ENCODE measurements at regions not wholly inside any gene's neighbourhood (a gene's known extent, or its start where the extent isn't known, plus 50 kb on each side); places are given as distances from the start of the nearest gene placed in this dataset.

DNA sequence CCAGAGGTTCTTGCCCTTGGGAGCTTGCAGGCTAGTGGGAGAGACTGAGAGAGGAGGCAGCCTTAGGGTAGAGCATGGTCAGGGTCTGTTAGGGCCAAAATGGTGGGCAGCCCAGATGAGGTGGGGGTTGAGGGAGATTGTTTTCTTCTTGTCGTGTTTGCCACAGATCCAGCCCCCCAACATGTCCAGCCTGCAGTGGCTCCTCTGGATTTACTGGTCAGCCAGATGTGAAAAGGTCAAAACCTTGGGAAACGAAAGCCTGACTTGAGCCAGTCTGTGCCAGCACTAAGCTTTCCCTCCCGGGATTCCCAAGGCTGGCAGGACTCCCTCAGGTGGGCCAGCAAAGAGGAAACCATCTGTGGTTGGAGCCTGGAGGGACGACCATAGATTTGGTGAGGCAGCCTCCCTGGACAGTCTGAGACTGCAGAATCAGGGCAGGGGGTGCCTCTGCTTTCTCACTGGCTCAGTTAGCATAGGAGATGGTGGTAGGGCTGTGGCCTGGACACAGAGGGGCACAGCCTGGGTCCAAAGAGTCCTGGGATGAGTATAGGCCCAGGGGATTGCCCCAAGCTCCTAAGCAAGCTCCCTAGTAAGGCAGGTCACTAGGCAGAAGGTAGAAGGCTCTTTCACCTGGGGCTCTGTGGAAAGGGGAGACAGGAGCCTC lies 51.2 kb upstream of the PRR23C start:
- peaks cover 0 to 18% (median 4%) of the 10 kb centered on the region in 5 donors for H3K9me3 ChIP-seq (ENCODE audit: control insufficient read depth in 5 of 5, low read length in 5 of 5)
- H3K9ac ChIP-seq (ENCODE audit: low read length in 5 of 5) = no peak overlapping the region
- H3K27ac ChIP-seq (ENCODE audit: low read depth, low read length) = no peak overlapping the region
- H3K4me3 ChIP-seq (ENCODE audit: low read depth in 1 of 5, low read length in 5 of 5) = no peak overlapping the region
- H3K4me1 ChIP-seq (ENCODE audit: control insufficient read depth in 5 of 5, insufficient read depth in 5 of 5, low read length in 5 of 5) = no peaks in the 10 kb centered on the region
- peaks cover 0 to 10% (median 0%) of the 10 kb centered on the region in 5 donors for H3K27me3 ChIP-seq (ENCODE audit: control insufficient read depth in 5 of 5, insufficient read depth in 4 of 5, low read length in 5 of 5)
- H3K36me3 ChIP-seq (ENCODE audit: control insufficient read depth in 5 of 5, insufficient read depth in 5 of 5, low read length in 5 of 5) = no peaks in the 10 kb centered on the region

DNA sequence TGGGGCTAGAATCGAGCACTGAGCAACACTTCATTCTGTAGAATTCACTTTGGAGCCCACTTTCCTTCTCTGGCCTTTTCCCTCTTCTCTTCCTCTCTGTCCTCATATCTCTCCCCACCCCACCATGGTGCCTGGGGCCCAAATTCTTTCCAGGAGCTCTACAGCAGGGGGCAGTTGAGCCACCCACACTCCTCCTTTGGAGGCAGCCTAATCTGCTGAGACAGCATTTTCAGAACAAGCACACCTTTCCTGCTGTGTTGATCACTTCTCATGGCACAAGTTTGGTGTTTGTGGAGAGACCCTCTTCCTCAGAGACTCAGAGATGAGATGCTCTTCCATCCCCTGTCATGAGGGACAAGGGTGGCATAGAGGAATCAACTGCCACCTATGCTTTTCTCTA lies 52.0 kb upstream of the PRR23C start:
- Histone ChIP-seq H3K4me1 (ENCODE audit: control insufficient read depth in 5 of 5, insufficient read depth in 5 of 5, low read length in 5 of 5) (no peaks in the 10 kb centered on the region), H3K27ac (ENCODE audit: low read depth, low read length) (no peak overlapping the region), H3K4me3 (ENCODE audit: low read depth in 1 of 5, low read length in 5 of 5) (no peak overlapping the region)

DNA sequence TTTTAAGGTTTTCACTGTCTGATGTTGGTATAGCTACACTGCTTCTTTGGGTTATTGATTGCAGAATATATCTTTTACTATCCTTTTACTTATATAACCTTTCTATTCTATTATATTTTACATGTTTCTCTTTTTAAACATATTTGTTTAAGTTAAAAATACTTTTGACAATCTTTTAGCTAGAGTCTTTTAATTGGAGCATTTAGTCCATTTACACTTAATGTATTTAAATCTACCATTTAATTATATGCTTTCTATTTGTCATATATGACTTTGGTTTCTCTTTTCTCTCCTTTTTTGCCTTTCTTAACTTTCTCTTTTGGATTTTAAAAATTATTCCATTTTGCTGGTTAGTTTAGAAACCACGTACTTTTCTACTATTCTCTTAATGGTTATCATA lies 53.7 kb upstream of the PRR23C start:
- H3K4me1 ChIP-seq (ENCODE audit: control insufficient read depth in 5 of 5, insufficient read depth in 5 of 5, low read length in 5 of 5) = no peaks in the 10 kb centered on the region

More for the DNA sequence above, 52.0 kb upstream of the PRR23C start:
- peaks cover 0 to 10% (median 0%) of the 10 kb centered on the region in 5 donors for H3K27me3 ChIP-seq (ENCODE audit: control insufficient read depth in 5 of 5, insufficient read depth in 4 of 5, low read length in 5 of 5)
- peaks cover 0 to 17% (median 4%) of the 10 kb centered on the region in 5 donors for H3K9me3 ChIP-seq (ENCODE audit: control insufficient read depth in 5 of 5, low read length in 5 of 5)
- H3K36me3 ChIP-seq (ENCODE audit: control insufficient read depth in 5 of 5, insufficient read depth in 5 of 5, low read length in 5 of 5) = no peaks in the 10 kb centered on the region
- H3K9ac ChIP-seq (ENCODE audit: low read length in 5 of 5) = no peak overlapping the region

DNA sequence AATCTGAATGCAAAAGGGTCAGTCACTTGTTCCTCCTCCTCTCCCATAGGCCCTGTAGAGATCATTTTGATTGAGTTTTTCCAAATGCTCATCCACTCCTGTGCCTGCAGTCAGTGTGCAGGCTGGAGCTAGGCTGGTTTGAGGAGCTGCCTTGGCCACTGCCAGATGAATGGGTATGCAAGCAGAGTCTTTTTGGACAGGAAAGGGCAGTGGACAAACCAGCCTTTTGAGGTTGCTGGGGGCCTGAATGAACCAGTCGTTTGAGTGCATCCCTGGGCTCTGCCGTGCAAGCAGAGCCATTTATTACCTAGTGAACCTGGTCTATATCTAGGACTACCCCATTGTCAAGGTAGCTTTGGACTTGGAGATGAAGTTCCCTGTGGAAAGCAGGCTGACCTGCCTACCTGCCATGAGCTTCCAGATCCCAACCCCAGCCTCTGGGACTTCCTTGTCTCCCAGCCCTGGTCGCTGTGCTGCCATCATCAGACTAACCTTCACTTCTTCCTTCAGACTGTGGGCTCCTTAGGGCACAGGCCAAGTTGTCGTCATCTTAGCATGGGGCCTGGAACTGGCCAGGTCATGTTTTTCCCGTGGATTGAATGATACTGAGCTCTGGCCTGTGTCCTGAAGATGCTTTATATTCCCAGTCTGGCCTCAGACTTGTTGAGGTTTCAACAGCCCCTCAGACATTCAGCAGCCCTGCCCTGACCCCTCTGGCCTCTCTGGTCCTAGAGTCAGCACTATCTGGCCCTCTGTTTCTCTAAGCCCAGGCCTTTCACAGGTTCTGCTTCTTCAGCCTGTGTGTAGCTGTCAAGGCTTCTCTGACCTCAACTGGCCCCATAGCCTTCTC lies 55.5 kb upstream of the PRR23C start:
- Histone ChIP-seq H3K27ac (ENCODE audit: low read depth, low read length) (no peak overlapping the region), H3K27me3 (ENCODE audit: control insufficient read depth in 5 of 5, insufficient read depth in 4 of 5, low read length in 5 of 5) (peaks cover 0 to 3% (median 0%) of the 10 kb centered on the region in 5 donors), H3K4me3 (ENCODE audit: low read depth in 1 of 5, low read length in 5 of 5) (no peak overlapping the region), H3K9ac (ENCODE audit: low read length in 5 of 5) (no peak overlapping the region), H3K36me3 (ENCODE audit: control insufficient read depth in 5 of 5, insufficient read depth in 5 of 5, low read length in 5 of 5) (no peaks in the 10 kb centered on the region), H3K4me1 (ENCODE audit: control insufficient read depth in 5 of 5, insufficient read depth in 5 of 5, low read length in 5 of 5) (no peaks in the 10 kb centered on the region), H3K9me3 (ENCODE audit: control insufficient read depth in 5 of 5, low read length in 5 of 5) (peaks cover 0 to 7% (median 0%) of the 10 kb centered on the region in 5 donors)

More for the DNA sequence above, 53.7 kb upstream of the PRR23C start:
- Histone ChIP-seq H3K9me3 (ENCODE audit: control insufficient read depth in 5 of 5, low read length in 5 of 5) (peaks cover 0 to 7% (median 0%) of the 10 kb centered on the region in 5 donors), H3K27me3 (ENCODE audit: control insufficient read depth in 5 of 5, insufficient read depth in 4 of 5, low read length in 5 of 5) (peaks cover 0 to 10% (median 0%) of the 10 kb centered on the region in 5 donors), H3K4me3 (ENCODE audit: low read depth in 1 of 5, low read length in 5 of 5) (no peak overlapping the region), H3K27ac (ENCODE audit: low read depth, low read length) (no peak overlapping the region), H3K9ac (ENCODE audit: low read length in 5 of 5) (no peak overlapping the region), H3K36me3 (ENCODE audit: control insufficient read depth in 5 of 5, insufficient read depth in 5 of 5, low read length in 5 of 5) (no peaks in the 10 kb centered on the region)

DNA sequence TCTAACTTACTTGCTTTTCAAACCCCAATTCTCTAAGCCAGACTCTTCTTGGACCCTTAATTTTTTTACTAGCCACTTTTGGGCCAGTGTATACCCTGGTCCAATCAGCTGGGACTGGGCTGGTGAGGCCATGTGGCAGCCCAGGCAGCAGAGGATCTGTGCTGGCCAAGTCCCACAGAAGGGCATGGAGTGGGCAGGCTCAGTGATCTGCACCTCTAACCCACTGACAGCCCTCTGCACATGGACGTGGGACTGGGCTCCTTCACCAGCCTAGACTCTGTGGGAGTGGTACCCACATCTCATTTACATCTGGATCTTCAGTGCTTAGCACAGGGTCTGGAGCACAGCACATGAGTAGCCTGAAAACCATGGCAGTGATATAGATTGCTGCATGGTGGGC lies 56.1 kb upstream of the PRR23C start:
- Histone ChIP-seq H3K36me3 (ENCODE audit: control insufficient read depth in 5 of 5, insufficient read depth in 5 of 5, low read length in 5 of 5) (no peaks in the 10 kb centered on the region), H3K9me3 (ENCODE audit: control insufficient read depth in 5 of 5, low read length in 5 of 5) (peaks cover 0 to 7% (median 0%) of the 10 kb centered on the region in 5 donors), H3K27ac (ENCODE audit: low read depth, low read length) (no peak overlapping the region), H3K27me3 (ENCODE audit: control insufficient read depth in 5 of 5, insufficient read depth in 4 of 5, low read length in 5 of 5) (peaks cover 0 to 3% (median 0%) of the 10 kb centered on the region in 5 donors), H3K4me1 (ENCODE audit: control insufficient read depth in 5 of 5, insufficient read depth in 5 of 5, low read length in 5 of 5) (no peaks in the 10 kb centered on the region), H3K9ac (ENCODE audit: low read length in 5 of 5) (no peak overlapping the region), H3K4me3 (ENCODE audit: low read depth in 1 of 5, low read length in 5 of 5) (no peak overlapping the region)

DNA sequence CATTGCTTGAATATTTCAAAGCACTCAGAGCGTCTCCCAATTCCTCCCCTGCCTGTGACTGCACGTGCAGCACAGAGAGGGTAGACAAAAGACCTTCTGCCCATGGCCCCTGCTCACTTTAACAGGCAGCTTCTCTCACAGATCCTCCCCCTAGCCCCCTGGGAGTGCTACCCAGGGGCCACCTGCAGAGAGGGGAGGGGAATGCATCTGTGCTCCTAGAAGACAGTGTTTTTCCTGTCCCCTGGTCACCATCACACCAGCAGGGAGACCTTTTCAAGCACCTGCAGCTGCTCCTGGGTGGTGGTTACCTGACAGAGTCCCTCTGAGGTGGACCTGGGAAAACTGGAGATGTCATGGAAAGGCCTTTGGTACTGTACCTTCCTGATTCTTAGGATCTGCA lies 56.7 kb upstream of the PRR23C start:
- Histone ChIP-seq H3K27ac (ENCODE audit: low read depth, low read length) (no peak overlapping the region), H3K27me3 (ENCODE audit: control insufficient read depth in 5 of 5, insufficient read depth in 4 of 5, low read length in 5 of 5) (peaks cover 0 to 3% (median 0%) of the 10 kb centered on the region in 5 donors), H3K4me3 (ENCODE audit: low read depth in 1 of 5, low read length in 5 of 5) (no peak overlapping the region), H3K4me1 (ENCODE audit: control insufficient read depth in 5 of 5, insufficient read depth in 5 of 5, low read length in 5 of 5) (no peaks in the 10 kb centered on the region), H3K36me3 (ENCODE audit: control insufficient read depth in 5 of 5, insufficient read depth in 5 of 5, low read length in 5 of 5) (no peaks in the 10 kb centered on the region), H3K9ac (ENCODE audit: low read length in 5 of 5) (no peak overlapping the region), H3K9me3 (ENCODE audit: control insufficient read depth in 5 of 5, low read length in 5 of 5) (peaks cover 0 to 7% (median 0%) of the 10 kb centered on the region in 5 donors)

DNA sequence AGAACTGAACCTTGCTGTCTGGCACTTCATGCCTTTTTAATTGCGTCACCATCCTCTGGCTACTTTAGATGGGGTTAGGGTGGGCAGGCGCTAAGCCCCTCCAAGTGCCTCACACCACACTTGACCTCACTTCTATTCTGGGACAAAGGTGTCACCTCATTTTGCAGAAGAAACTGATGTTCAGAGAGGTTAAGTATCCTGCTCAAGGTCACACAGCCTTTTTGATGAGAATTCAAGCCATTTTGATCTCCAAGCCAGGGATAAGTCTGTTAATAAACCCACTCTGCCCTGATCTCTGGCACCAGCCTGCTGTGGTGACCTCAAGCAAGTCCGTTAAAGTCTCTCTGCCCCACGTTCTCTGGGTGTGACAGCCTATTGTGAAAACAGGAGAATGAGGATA lies 58.8 kb upstream of the PRR23C start:
- peaks cover 0 to 4% (median 0%) of the 10 kb centered on the region in 5 donors for H3K27me3 ChIP-seq (ENCODE audit: control insufficient read depth in 5 of 5, insufficient read depth in 4 of 5, low read length in 5 of 5)
- no peak overlapping the region for H3K27ac ChIP-seq (ENCODE audit: low read depth, low read length)
- peaks cover 0 to 4% (median 0%) of the 10 kb centered on the region in 5 donors for H3K9me3 ChIP-seq (ENCODE audit: control insufficient read depth in 5 of 5, low read length in 5 of 5)
- H3K4me3 ChIP-seq (ENCODE audit: low read depth in 1 of 5, low read length in 5 of 5) = no peak overlapping the region
- no peaks in the 10 kb centered on the region for H3K36me3 ChIP-seq (ENCODE audit: control insufficient read depth in 5 of 5, insufficient read depth in 5 of 5, low read length in 5 of 5)
- no peak overlapping the region for H3K9ac ChIP-seq (ENCODE audit: low read length in 5 of 5)
- no peaks in the 10 kb centered on the region for H3K4me1 ChIP-seq (ENCODE audit: control insufficient read depth in 5 of 5, insufficient read depth in 5 of 5, low read length in 5 of 5)

DNA sequence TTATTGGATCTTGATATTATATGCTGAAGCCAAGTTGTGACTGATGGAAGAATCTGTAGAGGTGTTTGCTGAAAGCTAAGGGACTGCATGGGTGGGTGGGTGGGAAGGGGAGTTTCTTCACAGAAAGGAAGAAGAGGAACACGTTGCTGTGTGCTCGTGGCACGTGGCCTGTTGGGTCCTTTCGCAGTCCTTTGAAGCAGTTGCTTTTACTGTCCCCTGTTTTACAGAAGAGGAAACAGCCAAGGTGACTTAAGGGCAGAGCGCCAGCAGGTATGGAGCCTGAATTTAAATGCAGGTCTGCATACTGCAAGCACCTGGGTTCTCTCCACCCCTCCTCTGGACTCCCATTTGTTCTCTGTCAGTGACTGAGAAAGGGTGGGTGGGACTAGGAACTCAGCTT lies 59.4 kb upstream of the PRR23C start:
- Histone ChIP-seq H3K4me3 (ENCODE audit: low read depth in 1 of 5, low read length in 5 of 5) (no peak overlapping the region), H3K9ac (ENCODE audit: low read length in 5 of 5) (no peak overlapping the region), H3K27me3 (ENCODE audit: control insufficient read depth in 5 of 5, insufficient read depth in 4 of 5, low read length in 5 of 5) (peaks cover 0 to 4% (median 0%) of the 10 kb centered on the region in 5 donors), H3K36me3 (ENCODE audit: control insufficient read depth in 5 of 5, insufficient read depth in 5 of 5, low read length in 5 of 5) (no peaks in the 10 kb centered on the region), H3K9me3 (ENCODE audit: control insufficient read depth in 5 of 5, low read length in 5 of 5) (no peaks in the 10 kb centered on the region), H3K4me1 (ENCODE audit: control insufficient read depth in 5 of 5, insufficient read depth in 5 of 5, low read length in 5 of 5) (no peaks in the 10 kb centered on the region), H3K27ac (ENCODE audit: low read depth, low read length) (no peak overlapping the region)

DNA sequence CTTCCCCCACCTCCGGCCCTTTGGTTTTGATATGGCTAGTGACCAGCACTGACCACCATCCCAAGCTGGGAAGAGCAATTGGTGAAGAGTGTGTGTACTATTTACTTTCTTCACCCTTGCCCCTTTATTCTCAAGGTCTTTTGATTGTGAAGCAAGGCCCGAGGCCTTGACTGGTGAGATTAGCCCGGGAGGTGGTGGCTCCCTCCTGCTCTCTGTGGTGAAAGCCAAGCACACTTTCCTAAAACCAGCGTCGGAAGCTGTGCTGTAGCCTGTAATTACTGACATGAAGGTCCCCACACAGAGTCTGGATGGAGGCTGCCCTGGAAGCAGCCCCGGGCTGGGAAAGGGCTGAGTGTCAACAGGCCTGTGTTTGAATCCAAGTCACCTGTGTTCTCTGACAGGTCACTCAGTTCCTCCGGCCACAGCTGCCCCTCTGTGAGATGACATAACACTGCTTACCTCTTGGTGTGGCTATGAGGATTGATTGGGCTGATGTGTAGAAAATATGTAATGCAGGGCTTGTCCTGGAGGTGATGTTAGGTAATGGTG lies 60.5 kb upstream of the PRR23C start:
- Histone ChIP-seq H3K27ac (ENCODE audit: low read depth, low read length) (no peak overlapping the region), H3K4me3 (ENCODE audit: low read depth in 1 of 5, low read length in 5 of 5) (no peak overlapping the region), H3K4me1 (ENCODE audit: control insufficient read depth in 5 of 5, insufficient read depth in 5 of 5, low read length in 5 of 5) (no peaks in the 10 kb centered on the region), H3K27me3 (ENCODE audit: control insufficient read depth in 5 of 5, insufficient read depth in 4 of 5, low read length in 5 of 5) (peaks cover 0 to 4% (median 0%) of the 10 kb centered on the region in 5 donors), H3K9ac (ENCODE audit: low read length in 5 of 5) (no peak overlapping the region), H3K36me3 (ENCODE audit: control insufficient read depth in 5 of 5, insufficient read depth in 5 of 5, low read length in 5 of 5) (no peaks in the 10 kb centered on the region), H3K9me3 (ENCODE audit: control insufficient read depth in 5 of 5, low read length in 5 of 5) (no peaks in the 10 kb centered on the region)
